ENCODE measurements at regions not wholly inside any gene's neighbourhood (a gene's known extent, or its start where the extent isn't known, plus 50 kb on each side); places are given as distances from the start of the nearest gene placed in this dataset.

DNA sequence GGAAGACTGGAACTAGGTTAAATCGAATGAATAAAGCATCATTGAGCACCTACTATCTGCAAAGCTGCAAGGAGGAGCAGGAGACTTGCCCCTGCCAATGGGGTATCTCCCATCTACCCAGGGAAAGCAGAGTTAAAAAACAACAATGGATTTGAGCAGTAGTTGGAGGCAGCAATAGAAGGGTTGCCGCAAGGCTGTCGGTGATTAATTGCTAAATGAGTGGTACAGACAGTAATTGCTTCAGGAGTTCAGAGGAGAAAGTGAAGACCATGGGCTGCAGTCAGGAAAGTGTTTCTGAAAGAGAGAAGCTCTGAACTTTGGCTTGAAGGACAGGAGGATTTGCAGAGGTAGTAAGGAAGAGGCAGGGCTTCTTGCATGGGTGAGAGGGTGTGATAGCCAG, 152.9 kb downstream of the ACTL8 start:
- DNase-seq = no peak

DNA sequence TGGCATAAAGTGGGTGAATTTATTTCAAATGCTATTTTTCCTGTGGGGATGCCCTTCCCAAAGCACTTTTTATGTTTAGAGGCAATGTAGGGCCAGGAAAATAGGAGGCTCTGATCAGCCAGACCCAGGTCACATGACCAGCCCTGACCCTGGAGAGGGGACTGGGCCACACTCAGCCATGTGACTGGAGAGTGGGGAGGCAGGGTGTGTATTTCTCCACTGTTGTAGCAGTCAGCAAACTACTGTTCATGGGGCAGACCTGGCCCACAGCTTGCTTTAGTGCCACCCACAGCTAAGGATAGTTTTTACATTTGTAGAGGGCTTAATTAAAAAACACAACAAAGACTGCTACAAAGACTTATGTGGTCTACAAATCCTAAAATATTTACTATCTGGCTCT, 153.8 kb downstream of the ACTL8 start:
- no peak for DNase-seq

DNA sequence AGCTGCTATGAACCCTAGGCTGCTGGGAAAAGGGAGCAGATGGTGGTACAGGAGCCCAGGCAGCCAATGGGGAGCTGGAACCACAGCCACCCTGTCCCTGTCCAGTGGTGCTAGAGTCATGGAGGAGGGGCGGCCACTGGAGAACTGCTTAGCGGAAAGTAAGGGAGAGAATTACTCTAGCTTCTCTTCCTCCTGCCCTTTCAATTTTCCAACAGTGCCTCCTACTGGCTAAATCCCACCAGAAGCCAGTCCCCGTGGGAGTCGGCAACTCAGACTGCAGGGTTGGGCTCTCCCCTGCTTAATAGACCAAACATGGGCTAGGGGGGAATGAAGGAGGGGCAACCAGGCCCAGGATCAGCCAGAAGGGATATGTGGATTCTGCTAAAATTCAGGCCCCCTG, 154.5 kb downstream of the ACTL8 start:
- DNase-seq = no peak

DNA sequence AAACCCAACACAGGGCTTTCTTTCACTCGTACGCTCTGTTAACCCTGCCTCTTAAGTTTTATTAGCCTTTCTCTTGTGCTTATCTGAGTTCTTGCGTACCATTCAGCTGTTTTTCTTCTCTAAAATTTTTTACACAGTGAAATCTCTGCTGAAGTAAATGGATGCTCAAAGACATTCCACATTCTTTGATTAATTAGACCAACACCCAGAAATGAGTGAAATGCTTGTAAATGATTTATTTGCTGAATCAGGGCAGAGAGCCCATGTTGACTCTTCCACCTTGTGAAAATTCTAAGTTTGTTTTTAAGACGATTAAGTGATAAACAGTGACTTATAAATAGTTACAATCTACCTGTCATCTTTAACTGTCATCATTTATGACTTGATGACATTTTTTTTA, 156.7 kb downstream of the ACTL8 start:
- DNase-seq = no peak

DNA sequence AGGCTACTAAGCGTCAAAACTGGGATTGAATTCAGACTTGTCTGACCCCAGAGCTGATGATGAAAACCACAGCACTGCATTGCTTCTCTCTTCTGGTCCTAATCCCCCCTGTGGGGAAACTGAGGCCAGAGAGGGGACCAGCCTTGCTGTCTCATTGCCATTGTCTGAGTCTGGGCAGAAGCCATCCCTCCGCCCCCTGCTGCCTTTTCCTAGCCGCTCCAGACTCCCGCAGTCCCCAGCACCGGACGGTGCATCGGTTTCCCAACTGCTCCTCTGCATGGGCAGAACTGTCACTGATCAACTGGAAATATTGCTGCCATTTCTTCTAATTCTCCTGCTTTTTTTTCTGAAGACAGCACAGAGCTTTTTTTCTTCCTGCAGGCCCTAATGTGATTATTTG, 157.4 kb downstream of the ACTL8 start:
- no peak for DNase-seq

DNA sequence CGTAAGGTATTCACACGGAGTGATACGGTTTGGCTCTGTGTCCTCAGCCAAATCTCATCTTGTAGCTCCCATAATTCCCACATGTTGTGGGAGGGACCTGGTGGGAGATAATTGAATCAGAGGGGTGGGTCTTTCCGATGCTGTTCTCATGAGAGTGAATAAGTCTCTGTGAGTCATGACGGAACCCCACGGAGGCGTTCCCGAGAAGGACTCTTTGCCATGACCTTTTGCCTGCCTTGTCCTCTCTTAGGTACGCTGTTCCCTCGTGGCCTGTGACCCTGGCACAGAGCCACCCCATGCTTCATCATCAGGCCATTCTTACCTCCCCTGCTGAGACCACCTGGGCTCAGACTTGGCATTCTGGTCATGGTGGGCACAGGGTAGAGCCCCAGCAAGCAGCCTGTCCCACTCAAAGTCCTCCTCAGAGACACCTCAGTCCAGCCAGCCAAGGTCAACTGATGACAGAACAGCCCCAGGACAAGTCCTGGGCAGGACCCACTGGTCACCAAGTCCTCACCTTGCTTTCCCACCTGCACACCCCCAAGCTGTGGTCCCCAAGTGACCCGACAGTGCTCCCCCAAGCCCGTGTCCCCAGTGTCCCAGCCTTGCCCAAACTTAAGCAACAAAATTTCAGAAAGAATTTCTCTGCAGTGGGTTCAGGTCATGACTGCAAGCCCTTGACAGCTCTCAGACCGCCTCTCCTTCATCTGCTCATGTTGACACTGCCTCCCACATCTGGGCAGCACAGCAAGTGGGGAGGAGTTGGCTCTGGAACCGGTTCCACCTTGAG, 158.4 kb downstream of the ACTL8 start:
- DNase-seq = no peak

DNA sequence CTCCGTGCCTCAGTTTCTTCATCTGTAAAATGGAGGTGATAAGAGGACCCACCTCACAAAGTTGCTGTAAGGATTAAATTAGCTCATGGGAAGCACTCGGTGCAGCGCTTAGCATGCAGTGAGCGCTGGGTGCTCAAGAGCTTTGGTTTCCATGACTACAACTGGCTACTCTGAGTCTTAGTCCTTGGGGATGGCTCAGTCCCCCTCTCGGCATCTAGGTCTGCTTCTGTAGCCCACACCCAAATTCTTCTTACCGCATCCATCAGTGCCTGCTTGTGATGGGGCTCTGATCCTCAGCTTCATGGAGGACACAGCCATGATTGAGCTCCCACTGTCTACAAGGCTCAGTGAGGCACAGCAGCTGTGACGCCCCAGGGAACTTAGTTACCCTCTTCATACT, 159.0 kb downstream of the ACTL8 start:
- no peak for DNase-seq

DNA sequence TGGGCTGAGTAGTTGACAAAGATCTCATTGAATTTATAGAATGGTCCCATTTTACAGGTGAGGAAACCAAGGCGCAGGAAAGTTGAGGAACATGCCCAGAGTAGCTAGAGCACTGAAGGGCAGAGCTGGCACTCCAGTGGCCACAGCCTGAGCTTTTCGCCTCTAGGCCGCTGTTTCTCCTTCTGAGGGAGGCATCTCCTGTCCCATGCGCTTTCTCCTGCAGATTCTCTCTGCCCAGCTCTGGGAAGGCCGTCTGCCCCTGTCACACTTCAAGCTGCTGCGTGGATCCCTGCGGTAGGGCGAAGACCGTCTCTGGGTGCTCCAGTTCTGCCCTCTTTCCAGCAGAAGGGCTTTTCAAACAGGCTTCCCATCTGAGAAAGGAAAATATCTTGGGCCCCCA, 159.9 kb downstream of the ACTL8 start:
- DNase-seq = no peak

DNA sequence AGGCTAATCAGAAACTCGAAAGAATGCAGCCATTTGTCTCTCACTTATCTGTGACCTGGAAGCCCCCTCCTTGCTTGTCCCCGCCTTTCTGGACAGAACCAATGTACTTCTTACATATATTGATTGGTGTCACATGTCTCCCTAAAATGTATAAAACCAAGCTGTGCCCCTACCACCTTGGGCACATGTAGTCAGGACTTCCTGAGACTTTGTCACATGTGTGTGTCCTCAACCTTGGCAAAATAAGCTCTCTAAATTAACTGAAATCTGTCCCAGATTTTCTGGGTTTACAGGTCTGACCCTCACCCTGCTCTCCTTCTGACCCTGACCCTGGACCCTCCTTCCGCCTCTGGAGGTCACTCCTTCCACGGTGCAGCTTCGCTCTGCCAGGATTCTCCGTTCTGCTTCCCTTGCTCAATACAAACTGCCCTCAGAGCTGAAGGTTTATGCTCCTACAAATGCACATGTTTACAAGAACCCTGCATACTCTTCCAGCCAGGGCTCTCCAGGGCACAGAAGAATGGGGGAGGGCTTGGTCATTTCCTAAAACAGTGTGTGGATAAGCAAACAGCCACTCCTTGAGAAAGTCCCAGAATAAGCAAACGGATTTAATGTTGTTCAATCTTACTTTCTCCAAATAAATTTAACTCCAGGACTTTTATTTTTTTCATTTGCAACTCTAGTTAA, 160.5 kb downstream of the ACTL8 start:
- no peak for DNase-seq

DNA sequence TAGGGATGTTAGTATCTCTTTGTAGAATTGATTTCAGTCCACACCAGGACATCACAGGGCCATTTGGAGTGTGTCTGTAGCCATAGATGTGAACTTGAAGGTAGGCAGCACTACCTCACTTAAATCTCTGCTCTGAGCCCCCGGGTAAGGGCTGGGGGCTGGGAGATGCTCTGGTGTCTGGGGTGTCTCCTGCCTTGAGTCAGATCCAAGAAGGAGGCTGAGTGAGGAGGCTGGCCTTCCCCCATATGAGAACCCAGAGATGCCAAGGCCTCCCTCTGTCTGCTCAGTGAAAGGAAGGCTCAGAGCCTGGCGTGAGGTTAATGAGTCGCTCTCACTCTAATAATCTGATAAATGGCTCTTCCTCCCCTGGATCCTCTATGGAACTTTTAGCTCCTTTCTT, 161.6 kb downstream of the ACTL8 start:
- no peak for DNase-seq

DNA sequence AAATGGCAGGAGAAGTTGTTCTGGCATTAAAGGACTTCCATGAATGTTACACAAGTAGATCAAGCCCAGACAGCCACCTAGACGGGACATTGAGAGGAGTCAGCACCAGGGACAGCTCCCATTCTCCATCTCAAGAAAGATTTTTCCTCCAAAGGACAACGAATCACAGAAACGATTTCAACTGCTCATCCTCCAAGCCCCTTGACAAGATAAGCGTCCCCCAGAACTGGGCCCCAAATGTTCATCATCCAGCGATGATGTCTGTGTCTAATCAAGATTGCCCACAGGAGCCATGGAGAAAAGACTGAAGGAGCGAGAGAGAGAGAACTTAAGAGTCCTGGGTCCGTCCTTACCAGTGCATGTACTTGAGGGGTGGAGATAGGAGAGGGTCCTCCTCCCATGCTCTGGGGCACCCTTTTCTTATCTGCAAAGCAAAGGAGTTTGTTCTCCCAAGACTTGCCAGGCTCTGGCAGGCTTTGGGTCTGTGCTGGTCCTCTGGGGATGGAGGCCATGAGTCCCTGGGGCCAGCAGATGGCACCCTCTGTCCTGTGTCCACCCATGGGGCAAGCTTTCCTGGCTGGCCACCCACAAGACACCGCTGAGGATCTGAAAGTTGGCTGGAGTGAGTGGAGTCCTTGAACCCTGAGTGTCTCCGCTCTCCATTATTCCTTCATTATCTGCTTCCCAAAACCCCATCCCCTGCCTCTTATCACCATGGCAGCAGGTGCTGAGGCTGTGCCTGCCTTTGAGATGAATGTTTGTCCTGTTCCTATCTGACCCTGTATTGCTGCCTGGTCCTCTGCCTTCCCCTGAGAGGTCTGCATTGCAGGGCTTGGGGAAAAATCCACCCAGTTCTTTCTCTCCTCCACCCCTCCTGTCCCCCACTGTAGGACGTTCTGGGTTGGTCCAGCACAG, 164.6 kb downstream of the ACTL8 start:
- DNase-seq = no peak

DNA sequence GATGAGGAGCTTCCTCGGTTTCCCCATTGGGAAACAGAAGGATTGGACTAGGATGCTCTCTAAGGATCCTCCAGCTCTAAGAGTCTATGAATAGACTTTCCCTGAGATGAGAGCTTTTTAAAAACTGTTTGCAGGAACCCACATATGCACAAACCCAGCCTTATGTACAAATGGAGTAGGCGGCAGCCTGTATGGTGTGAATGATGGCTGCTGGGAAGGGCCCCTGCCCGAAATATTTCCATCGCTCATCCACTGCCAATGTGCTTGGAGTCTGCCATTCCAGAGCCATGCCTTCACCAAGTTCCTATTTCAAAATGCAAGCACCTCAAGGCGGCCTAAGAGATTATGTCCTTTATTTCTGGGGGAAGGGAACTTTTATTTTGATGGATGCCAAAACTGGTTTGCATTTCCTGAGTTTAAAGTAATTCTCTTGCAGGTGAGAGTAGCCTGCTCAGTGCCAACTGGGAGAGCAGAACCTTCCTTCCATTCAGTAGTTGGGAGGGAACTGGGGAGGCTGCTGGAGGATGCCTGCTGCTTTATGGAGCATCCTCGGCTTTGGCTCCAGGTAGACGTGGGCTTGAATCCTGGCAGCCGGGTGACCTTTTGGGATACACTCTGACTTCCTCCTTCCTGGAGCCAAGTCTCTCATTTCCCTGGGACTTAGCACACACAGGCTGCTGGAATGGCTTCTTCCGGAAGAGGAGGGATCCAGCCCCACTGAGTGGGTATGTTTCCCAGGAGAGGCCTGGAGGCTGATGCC, 165.9 kb downstream of the ACTL8 start:
- no peak for DNase-seq

DNA sequence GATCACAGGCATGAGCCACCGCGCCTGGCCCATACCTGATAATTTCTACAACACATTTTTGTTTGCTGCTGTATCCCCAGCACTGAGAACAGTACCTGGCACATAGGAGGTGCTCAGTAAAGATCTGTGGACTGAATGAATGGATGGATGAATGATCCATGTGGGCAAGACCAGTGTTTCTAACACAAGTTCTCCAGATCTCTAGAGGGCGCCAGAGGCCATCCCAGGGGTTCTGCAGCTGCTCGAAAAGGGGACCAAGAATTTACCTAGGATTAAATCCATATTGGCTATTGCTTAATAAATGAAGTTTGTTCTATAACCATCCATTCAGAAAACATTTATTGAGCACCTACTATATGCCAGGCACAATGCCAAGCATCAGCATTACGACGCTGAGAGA, 167.7 kb downstream of the ACTL8 start:
- no peak for DNase-seq

DNA sequence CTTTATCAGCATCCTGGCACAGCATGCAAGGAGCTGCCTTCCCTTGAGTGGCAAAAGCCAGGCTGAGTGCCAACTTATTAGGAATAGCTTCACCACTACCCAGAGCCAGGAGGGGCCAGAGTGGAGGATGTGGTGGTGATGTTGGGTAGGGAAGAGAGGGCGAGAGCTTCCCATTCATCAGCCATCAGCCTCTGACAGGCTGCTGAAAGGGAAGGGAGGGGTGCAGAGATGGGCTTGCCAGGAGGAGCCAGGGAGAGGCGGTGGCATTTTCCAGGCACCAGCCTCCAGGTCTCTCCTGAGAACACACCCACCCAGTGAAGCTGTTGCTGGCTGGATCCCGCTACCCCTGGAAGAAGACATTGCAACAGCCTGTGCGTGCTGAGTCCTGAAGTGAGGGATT, 168.5 kb downstream of the ACTL8 start:
- DNase-seq = no peak

DNA sequence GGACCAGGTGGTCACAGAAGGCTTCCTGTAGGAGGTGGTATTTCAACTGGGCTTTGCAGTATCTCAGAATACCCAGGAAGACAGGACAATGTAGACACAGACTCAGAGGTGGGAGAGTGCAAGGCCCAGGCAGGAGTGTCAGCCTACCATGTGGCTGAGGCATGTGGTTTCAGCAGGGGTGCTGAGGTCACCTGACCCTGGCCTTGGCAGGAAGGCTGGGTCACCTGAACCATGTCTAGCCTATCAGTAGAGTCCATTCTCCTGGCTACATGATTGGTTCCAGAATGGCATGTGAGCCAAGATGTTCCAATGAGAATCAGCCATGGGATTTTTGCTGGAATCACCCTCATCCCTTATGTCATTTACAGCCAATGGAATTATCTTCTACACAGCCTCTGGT, 169.4 kb downstream of the ACTL8 start:
- DNase-seq = no peak

DNA sequence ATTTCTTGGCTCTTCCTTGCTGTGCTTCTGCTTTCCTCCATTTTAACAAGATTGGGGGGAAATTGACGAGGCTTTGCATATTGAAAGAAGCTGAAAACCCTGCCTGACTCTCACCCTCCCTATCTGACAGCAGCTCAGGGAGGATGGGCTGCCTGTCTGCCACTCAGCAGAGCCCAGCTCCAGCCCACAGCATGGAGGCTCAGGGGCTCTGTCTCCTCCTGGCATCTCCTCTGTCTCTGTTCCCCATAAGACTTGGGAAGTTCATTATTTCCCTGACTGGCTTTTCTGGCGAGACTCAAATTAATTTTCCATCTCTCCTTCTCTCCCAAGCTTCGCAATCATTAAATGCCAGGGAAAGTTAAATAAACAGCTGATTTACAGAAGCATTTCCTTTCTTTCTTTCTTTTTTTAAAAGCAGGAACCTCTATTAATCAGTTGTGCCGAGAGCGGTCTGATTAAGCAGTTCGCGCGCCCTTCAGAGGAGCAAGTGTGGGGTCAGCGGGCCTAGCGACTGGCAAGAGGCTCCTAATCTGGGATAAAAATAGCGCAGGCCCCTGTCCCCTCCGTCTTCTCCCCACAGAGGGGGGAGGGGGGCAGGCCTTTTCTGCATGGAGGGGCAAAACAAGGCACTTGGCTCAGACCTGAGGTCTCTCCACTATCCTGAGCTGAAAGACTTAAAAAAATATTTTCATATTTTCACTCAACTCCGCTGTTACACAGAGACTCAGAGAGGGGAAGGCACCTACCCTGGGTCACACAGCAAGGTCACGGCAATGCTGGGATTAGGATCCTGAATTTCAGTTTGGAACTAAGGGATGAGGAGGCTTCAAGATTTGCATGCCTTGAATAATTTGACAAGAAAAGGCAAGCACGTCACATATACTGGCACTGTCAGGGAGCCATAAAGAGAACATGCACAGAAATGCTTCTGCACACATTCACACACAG, 170.4 kb downstream of the ACTL8 start:
- no peak for DNase-seq

DNA sequence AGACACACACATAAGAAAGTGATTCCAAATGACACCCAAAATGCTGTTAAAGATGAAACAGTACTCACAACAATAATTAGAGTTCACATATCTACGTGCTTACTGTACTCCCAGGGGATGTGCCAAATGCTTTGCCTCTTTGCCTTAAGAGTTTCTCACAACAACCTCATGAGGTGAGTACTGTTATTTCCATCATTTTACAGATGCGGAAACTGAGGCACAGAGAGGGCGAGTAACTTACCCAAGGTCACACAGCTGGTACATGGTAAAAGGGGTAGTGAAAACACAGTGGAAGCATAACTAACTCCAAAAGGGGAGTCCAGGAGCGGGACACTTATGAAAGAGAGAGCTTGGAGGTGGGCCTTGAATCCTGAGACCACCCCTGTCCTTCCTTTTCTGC, 171.8 kb downstream of the ACTL8 start:
- no peak for DNase-seq

DNA sequence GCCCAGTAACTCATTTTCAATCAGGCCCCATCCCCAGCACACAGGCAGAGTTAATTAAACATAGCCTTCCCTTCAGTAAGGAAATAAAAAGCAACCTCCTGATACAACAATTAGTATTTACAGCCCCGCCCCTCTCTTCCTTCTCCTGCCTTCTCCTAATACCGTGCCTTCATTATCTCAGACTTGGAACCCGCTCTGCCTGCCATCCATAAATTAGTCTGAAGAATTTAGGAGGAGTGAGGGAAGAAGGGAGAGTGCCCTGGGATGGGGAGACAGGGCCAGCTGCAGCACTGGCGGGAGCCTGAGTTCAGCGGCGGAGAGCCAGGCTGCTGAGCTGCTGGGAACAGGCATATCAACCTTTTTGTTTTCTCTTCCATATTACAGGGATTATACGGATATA, 172.8 kb downstream of the ACTL8 start:
- DNase-seq = no peak

DNA sequence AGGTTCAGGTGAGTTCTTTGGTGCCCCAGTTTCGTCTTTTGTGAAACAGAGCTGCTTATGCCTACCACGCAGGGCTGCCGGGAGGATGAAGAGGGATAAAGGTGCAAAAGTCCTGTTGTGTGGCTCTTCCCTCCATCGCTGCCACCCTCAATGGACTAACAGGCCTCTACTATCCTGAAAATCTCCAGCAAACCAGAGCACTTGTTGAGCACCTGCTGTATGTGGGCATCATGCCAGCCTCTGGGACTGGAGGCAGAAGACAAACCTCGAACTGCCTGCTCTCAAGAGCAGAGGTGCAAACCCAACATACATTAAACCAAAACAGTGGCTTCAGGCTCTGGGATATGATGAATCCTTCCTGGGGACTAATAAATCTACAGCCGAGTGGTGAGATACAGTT, 174.1 kb downstream of the ACTL8 start:
- DNase-seq = no peak

DNA sequence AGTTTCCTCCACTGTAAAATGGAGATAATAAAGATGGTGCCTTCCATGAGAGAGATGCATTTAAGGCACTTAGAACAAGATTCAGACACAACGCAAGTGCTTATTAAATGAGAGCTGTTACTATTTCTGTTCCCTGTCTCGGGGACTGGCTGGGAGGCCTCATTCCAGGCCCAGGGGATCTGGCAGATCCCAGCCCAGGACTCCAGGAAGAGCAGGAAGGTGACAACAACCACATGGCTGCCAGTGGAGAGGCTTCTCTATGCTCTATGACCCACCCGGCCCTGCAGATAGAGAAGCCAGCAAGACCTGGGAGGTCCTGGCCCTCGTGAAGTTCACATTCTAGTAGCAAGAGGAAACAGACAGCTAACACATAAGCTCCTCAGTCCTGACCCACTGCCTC, 175.5 kb downstream of the ACTL8 start:
- no peak for DNase-seq

DNA sequence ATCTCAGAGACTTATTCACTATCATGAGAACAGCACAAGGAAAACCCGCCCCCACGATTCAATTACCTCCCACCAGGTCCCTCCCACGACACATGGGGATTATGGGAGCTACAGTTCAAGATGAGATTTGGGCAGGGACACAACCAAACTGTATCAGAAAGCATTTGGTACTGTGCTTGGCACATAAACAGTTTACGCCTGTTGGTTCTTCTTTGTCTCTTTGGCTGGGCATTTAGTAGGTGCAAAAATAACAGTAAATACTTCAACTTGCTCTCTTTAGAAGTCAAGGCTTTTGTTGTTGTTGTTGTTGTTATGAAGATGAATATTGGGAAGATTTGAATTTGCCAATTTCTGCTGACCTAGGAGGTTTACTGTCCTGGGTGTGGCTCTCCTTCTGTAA, 175.4 kb upstream of the IGSF21 start:
- no peak for DNase-seq

DNA sequence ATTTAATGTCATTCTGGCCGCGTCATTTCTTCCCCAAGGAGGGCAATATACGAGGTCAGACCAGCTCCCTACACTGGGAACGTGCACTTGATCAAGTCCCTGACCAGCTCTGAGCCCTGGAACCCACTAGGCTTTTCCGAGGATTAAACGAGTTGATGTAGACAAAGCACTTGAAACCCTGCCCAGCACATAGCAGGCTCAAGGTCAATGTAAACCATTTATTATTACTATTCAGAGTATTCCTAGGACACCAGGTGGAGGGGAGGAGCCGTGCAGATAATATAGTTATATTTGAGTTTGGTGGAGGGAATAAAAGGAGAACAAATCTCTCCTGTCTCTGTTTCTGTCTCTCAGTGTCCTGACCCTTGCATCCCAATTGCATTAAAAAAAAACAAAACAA, 174.1 kb upstream of the IGSF21 start:
- DNase-seq = no peak

Measured in CD4-positive, alpha-beta T cell treated with Interferon gamma for 1 hour (primary cell).